H1 (cell line): ENCODE measurements at regions not wholly inside any gene's neighbourhood (a gene's known extent, or its start where the extent isn't known, plus 50 kb on each side); places are given as distances from the start of the nearest gene placed in this dataset.

Experiments
- CTCF ChIA-PET: fragments of 300-600 bp; sonication (Branson Sonifier 250); formaldehyde crosslinking; loops from one replicate; lab custom pipeline; 2021; ENCODE audit not compliant: partially characterized antibody; lab: Charles Lee
- POLR2A ChIA-PET: fragments of 300-600 bp; sonication (Branson Sonifier 250); formaldehyde crosslinking; loops from one replicate; lab custom pipeline; 2021; ENCODE audit warnings: inconsistent platforms; ENCODE audit not compliant: partially characterized antibody; lab: Charles Lee
- DNase-seq, 2 experiments: peaks; one replicate each; pipeline versions ENCODE4 v3.0.0 to v3.0.0-alpha.2; 2010 to 2022; ENCODE audit warnings: low spot score in 2 of 2, low read depth in 1 of 2, mixed read lengths in 1 of 2
- FAIRE-seq: peaks from 2 replicates; lab custom pipeline; 2011; peaks lifted over from hg19 to GRCh38; lab: Jason Lieb, UNC
- H2AFZ ChIP-seq: 2 replicates; pipeline ENCODE4 v1.8.1; 2012; ENCODE audit warnings: low read length, inconsistent platforms
- H2AK5ac ChIP-seq: 2 replicates; pipeline ENCODE4 v1.6.1; 2013; ENCODE audit warnings: low read depth, low read length
- H2BK120ac ChIP-seq: replicated peaks from 2 replicates; pipeline ENCODE3; 2013; ENCODE audit warnings: low read depth, low read length, inconsistent platforms
- H2BK12ac ChIP-seq: 2 replicates; pipeline ENCODE4 v1.6.1; 2013; ENCODE audit warnings: low read depth, low read length
- H2BK15ac ChIP-seq: 2 replicates; pipeline ENCODE4 v1.6.1; 2013; ENCODE audit warnings: low read length
- H2BK20ac ChIP-seq: 2 replicates; pipeline ENCODE4 v1.6.1; 2013; ENCODE audit warnings: low read length
- H2BK5ac ChIP-seq: 2 replicates; pipeline ENCODE4 v1.6.1; 2013; ENCODE audit warnings: low read depth, low read length
- H3K14ac ChIP-seq: 2 replicates; pipeline ENCODE4 v1.6.1; 2013; ENCODE audit warnings: inconsistent platforms; ENCODE audit not compliant: insufficient read length
- H3K18ac ChIP-seq: 2 replicates; pipeline ENCODE4 v1.6.1; 2013; ENCODE audit warnings: low read length; ENCODE audit errors: extremely low read depth
- H3K23ac ChIP-seq: 2 replicates; pipeline ENCODE4 v1.6.1; 2013; ENCODE audit warnings: inconsistent platforms; ENCODE audit not compliant: insufficient read length
- H3K23me2 ChIP-seq: 2 replicates; pipeline ENCODE4 v1.6.1; 2013; ENCODE audit warnings: low read depth, low read length
- H3K27ac ChIP-seq: 2 replicates; pipeline ENCODE4 v1.6.1; 2011; ENCODE audit warnings: low read depth, low read length, inconsistent platforms
- H3K27me3 ChIP-seq, 4 experiments: replicated peaks in 1 of 4; 1 replicate in 1 of 4; 2 replicates in 3 of 4; pipeline versions ENCODE4 v1.6.1 to v1.8.1; 2011 to 2013; ENCODE audit warnings: low read length in 3 of 4, mild to moderate bottlenecking in 3 of 4, inconsistent platforms in 2 of 4, mixed read lengths in 2 of 4, moderate library complexity in 1 of 4; ENCODE audit not compliant: control insufficient read depth in 3 of 4, insufficient read depth in 3 of 4; ENCODE audit errors: extremely low read depth in 1 of 4
- H3K36me3 ChIP-seq, 4 experiments: 2 replicates each; pipeline versions ENCODE4 v1.6.1 to v1.8.1; 2011 to 2013; ENCODE audit warnings: mild to moderate bottlenecking in 4 of 4, low read length in 3 of 4, moderate library complexity in 2 of 4, control low read depth in 1 of 4, inconsistent platforms in 1 of 4; ENCODE audit not compliant: insufficient read depth in 4 of 4, control insufficient read depth in 2 of 4
- H3K4ac ChIP-seq: replicated peaks from 2 replicates; pipeline ENCODE3; 2013; ENCODE audit warnings: low read length, low read depth, mixed read lengths, inconsistent platforms; ENCODE audit not compliant: insufficient read length
- H3K4me1 ChIP-seq, 4 experiments: replicated peaks in 1 of 4; 1 replicate in 1 of 4; 2 replicates in 3 of 4; pipeline versions ENCODE4 v1.6.1 to v1.8.1; 2011 to 2013; ENCODE audit warnings: low read length in 3 of 4, inconsistent platforms in 2 of 4, mixed read lengths in 1 of 4; ENCODE audit not compliant: insufficient read depth in 4 of 4, control insufficient read depth in 3 of 4
- H3K4me2 ChIP-seq, 2 experiments: 2 replicates each; pipeline versions ENCODE4 v1.6.1 to v1.8.1; 2011 to 2013; ENCODE audit warnings: low read depth in 2 of 2, low read length in 2 of 2, control low read depth in 1 of 2, inconsistent platforms in 1 of 2, mild to moderate bottlenecking in 1 of 2; ENCODE audit not compliant: insufficient read depth in 1 of 2
- H3K4me3 ChIP-seq, 4 experiments: fragments of 200-600, 300-600 bp in 1 of 4; sonication (generic), shearing (Covaris generic), sonication (Bioruptor Twin) in 1 of 4; 2 replicates each; pipeline versions ENCODE4 v1.5.1 to v1.8.1; 2011 to 2016; ENCODE audit warnings: low read length in 4 of 4, low read depth in 3 of 4, control low read depth in 2 of 4, inconsistent platforms in 2 of 4, mild to moderate bottlenecking in 2 of 4, mixed read lengths in 1 of 4, moderate library complexity in 1 of 4; ENCODE audit not compliant: insufficient read depth in 2 of 4; ENCODE audit errors: extremely low read depth in 1 of 4
- H3K56ac ChIP-seq: replicated peaks from 2 replicates; pipeline ENCODE3; 2013; ENCODE audit warnings: low read depth, mild to moderate bottlenecking, mixed read lengths, low read length, inconsistent platforms; ENCODE audit not compliant: insufficient read length
- H3K79me1 ChIP-seq: 2 replicates; pipeline ENCODE4 v1.6.1; 2013; ENCODE audit warnings: low read depth, low read length, control low read depth
- H3K79me2 ChIP-seq, 2 experiments: 2 replicates each; pipeline versions ENCODE4 v1.6.1 to v1.8.1; 2012 to 2013; ENCODE audit warnings: low read length in 2 of 2, mild to moderate bottlenecking in 2 of 2, inconsistent platforms in 1 of 2; ENCODE audit not compliant: insufficient read depth in 2 of 2, control insufficient read depth in 1 of 2
- H3K9ac ChIP-seq, 4 experiments: replicated peaks in 1 of 4; 1 replicate in 1 of 4; 2 replicates in 3 of 4; pipeline versions ENCODE4 v1.6.1 to v1.8.1; 2011 to 2013; ENCODE audit warnings: low read depth in 3 of 4, low read length in 3 of 4, control low read depth in 2 of 4, mild to moderate bottlenecking in 2 of 4, moderate library complexity in 2 of 4, inconsistent platforms in 1 of 4; ENCODE audit errors: extremely low read depth in 1 of 4
- H3K9me3 ChIP-seq, 2 experiments: 2 replicates each; pipeline versions ENCODE4 v1.6.1 to v1.8.1; 2012 to 2013; ENCODE audit warnings: mild to moderate bottlenecking in 2 of 2, moderate library complexity in 2 of 2, control low read depth in 1 of 2, inconsistent platforms in 1 of 2, low read depth in 1 of 2, low read length in 1 of 2, mixed read lengths in 1 of 2; ENCODE audit not compliant: insufficient read depth in 2 of 2
- H4K20me1 ChIP-seq, 2 experiments: replicated peaks in 1 of 2; 2 replicates each; pipeline versions ENCODE3 to v1.8.1; 2011 to 2013; ENCODE audit warnings: inconsistent platforms in 2 of 2, low read length in 2 of 2, mild to moderate bottlenecking in 1 of 2; ENCODE audit not compliant: insufficient read depth in 2 of 2, control insufficient read depth in 1 of 2
- H4K5ac ChIP-seq: 2 replicates; pipeline ENCODE4 v1.6.1; 2013; ENCODE audit warnings: low read length, low read depth, mixed read lengths, inconsistent platforms; ENCODE audit not compliant: insufficient read length
- H4K8ac ChIP-seq: 2 replicates; pipeline ENCODE4 v1.8.0; 2013; ENCODE audit warnings: mild to moderate bottlenecking, moderate library complexity, low read length, inconsistent platforms; ENCODE audit not compliant: insufficient read depth; ENCODE audit errors: extremely low read depth
- H4K91ac ChIP-seq: replicated peaks from 2 replicates; pipeline ENCODE3; 2013; ENCODE audit warnings: low read length, mixed read lengths, inconsistent platforms; ENCODE audit not compliant: insufficient read length
- RAD21 ChIP-seq, 2 experiments: IDR thresholded peaks in 1 of 2; conservative IDR thresholded peaks in 1 of 2; 2 replicates each; pipeline ENCODE4 v1.6.1; 2011; ENCODE audit warnings: low read depth in 2 of 2, low read length in 2 of 2, improper control_type of control experiment in 1 of 2, inconsistent platforms in 1 of 2, mild to moderate bottlenecking in 1 of 2, moderate library complexity in 1 of 2
- SIX5 ChIP-seq: IDR thresholded peaks from 2 replicates; pipeline ENCODE4 v1.6.1; 2011; ENCODE audit warnings: mild to moderate bottlenecking, low read depth, low read length
- WGBS, 2 experiments: shearing (Covaris generic) in 1 of 2; methylation state at CpG; one replicate each; pipeline versions ENCODE4 v1.1.6 to v1.1.7; 2013 to 2015; ENCODE audit warnings: low lambda C conversion rate in 2 of 2, mixed read lengths in 2 of 2, inconsistent platforms in 1 of 2, low coverage in 1 of 2, missing lambda C conversion rate in 1 of 2; ENCODE audit not compliant: insufficient replicate concordance in 2 of 2, insufficient coverage in 1 of 2, insufficient read length in 1 of 2; ENCODE audit errors: extremely low coverage in 1 of 2, missing lambda C conversion rate in 1 of 2; 5-methylcytosine and 5-hydroxymethylcytosine counted together
- TF ChIP-seq, protein P1 (sequence below), 3 experiments: IDR thresholded peaks; 1 replicate in 2 of 3; 2 replicates in 1 of 3; pipeline versions ENCODE4 v1.5.1 to v1.6.1; 2011; ENCODE audit warnings: low read length in 3 of 3, mild to moderate bottlenecking in 3 of 3, inconsistent platforms in 2 of 3, low read depth in 1 of 3, moderate library complexity in 1 of 3; ENCODE audit not compliant: insufficient read depth in 1 of 3; ENCODE audit errors: control extremely low read depth in 1 of 3

DNA sequence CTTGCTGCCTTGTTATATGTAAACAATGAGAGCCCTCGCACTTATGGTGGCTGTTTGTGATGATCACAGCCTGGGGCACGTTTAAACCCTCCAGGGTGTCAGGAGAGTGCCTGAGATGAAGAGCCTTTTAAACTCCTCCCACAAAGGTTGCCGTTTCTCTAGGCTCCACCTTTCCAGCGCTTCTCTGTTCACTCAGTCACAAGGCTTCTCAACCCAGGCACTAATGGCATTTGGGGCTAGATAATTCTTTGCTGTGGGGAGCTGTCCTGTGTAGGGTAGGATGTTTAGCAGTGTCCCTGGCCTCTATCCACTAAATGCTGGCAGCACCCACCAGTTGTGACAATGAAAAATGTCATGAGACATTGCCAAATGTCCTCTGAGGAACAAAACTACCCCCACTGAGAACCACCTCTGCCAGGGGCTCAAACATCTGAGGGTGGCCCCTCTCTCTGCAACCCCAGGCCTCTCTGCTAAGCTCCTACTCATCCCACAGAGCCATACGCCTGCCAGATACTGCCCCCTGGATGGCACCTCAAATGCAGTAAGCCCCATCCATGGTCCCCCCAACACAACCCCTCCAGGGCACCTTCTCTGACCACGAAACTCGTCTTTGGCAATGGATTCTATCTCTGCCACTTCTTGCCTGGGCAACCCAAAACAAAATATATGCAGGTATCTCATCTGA, 144.3 kb upstream of the ZMIZ1 start:
- Histone ChIP-seq H3K14ac (no peak overlapping the region), H3K4me1 (peaks cover 0 to 8% (median 4%) of the 10 kb centered on the region in 4 experiments; a peak in 4 of 7 replicates), H3K27ac (no peak overlapping the region), H3K23ac (no peak overlapping the region), H3K9ac (no peak overlapping the region), H3K36me3 (no peaks in the 10 kb centered on the region), H3K27me3 (no peaks in the 10 kb centered on the region; a peak in 1 of 7 replicates), H2BK5ac (peak overlapping the region; percentile 35; the same call in 1 of the 2 replicates), H4K8ac (peak overlapping the region; percentile 38; the same call in 1 of the 2 replicates), H3K4me2 (peak overlapping the region in 1 of 2 experiments; percentile 32; a peak in 1 of 4 replicates), H4K20me1 (peaks cover 0 to 2% of the 10 kb centered on the region in 2 experiments), H3K56ac (no peak overlapping the region), H3K4ac (no peak overlapping the region), H2AFZ (peak overlapping the region; percentile 24), H3K9me3 (no peaks in the 10 kb centered on the region), H3K79me2 (no peaks in the 10 kb centered on the region), H2BK12ac (no peak overlapping the region), H2BK120ac (no peak overlapping the region), H3K18ac (no peak overlapping the region; the same call in none of the 2 replicates), H3K79me1 (no peaks in the 10 kb centered on the region), H4K5ac (no peak overlapping the region), H4K91ac (no peak overlapping the region), H2AK5ac (no peak overlapping the region), H3K4me3 (no peak overlapping the region), H3K23me2 (no peaks in the 10 kb centered on the region; the same call in 1 of the 2 replicates), H2BK20ac (0 out of 2 replicates have a peak overlapping the region, but pooled peaks have one; percentile 57), H2BK15ac (peak overlapping the region; percentile 16; the same call in 1 of the 2 replicates)
- POLR2A ChIA-PET: no interaction called here
- TF ChIP-seq RAD21 (IDR thresholded peaks at IDR 0.05 in 1 of 2, conservative IDR thresholded peaks at IDR 0.05 in 1 of 2; ENCODE audit: low read depth in 2 of 2, low read length in 2 of 2) (peak in 1 of 2 experiments; percentile 35; a peak in 2 of 4 replicates), SIX5 (no peak)
- TF ChIP-seq, protein P1, sequence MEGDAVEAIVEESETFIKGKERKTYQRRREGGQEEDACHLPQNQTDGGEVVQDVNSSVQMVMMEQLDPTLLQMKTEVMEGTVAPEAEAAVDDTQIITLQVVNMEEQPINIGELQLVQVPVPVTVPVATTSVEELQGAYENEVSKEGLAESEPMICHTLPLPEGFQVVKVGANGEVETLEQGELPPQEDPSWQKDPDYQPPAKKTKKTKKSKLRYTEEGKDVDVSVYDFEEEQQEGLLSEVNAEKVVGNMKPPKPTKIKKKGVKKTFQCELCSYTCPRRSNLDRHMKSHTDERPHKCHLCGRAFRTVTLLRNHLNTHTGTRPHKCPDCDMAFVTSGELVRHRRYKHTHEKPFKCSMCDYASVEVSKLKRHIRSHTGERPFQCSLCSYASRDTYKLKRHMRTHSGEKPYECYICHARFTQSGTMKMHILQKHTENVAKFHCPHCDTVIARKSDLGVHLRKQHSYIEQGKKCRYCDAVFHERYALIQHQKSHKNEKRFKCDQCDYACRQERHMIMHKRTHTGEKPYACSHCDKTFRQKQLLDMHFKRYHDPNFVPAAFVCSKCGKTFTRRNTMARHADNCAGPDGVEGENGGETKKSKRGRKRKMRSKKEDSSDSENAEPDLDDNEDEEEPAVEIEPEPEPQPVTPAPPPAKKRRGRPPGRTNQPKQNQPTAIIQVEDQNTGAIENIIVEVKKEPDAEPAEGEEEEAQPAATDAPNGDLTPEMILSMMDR (IDR thresholded peaks at IDR 0.05; ENCODE audit: control extremely low read depth in 1 of 3, insufficient read depth in 1 of 3, low read depth in 1 of 3, low read length in 3 of 3): peak in 1 of 3 experiments; percentile 4; a peak in 1 of 4 replicates
- DNase-seq (no peak), FAIRE-seq (no peak)
- CTCF ChIA-PET: interaction anchor here (1.2 to 2.0 kb wide), 2 partner anchors 30 to 60 kb away, joined by 3 to 6 read pairs; no protein-coding TSS in a partner anchor
- 60% methylated on average over 7 of the region's 7 CpGs; no CpG with 5 or more reads in 1 of the 2 experiments for WGBS, 2 experiments
